Naive thymus-derived CD4-positive, alpha-beta T cell (primary cell): ENCODE measurements at regions not wholly inside any gene's neighbourhood (a gene's known extent, or its start where the extent isn't known, plus 50 kb on each side); places are given as distances from the start of the nearest gene placed in this dataset.
"Not testable (repeated sequence)": the region's sequence is repeated elsewhere in the genome, so short reads cannot be mapped to it uniquely, and the experiment has no call there.

ENCODE experiments used
- ATAC-seq: fragments of 150-1000 bp; cut with Tn5 transposase; 2 replicates; pipeline ENCODE4 v1.10.0; 2021; ENCODE audit warnings: mild to moderate bottlenecking, moderate library complexity
- CTCF ChIA-PET: fragments of 350-600 bp; sonication (Branson Sonifier 250); formaldehyde crosslinking; loops from one replicate; lab custom pipeline; 2021; ENCODE audit warnings: antibody characterized with exemption; lab: Charles Lee
- POLR2A ChIA-PET: fragments of 350-600 bp; sonication (Branson Sonifier 250); formaldehyde crosslinking; loops from one replicate; lab custom pipeline; 2021; ENCODE audit warnings: antibody characterized with exemption, inconsistent platforms; lab: Charles Lee
- DNase-seq, 9 donors: peaks; one replicate each; pipeline versions ENCODE4 v3.0.0 to v3.0.0-alpha.2; 2020 to 2022; ENCODE audit warnings: mixed read lengths in 1 of 9
- H3K27ac ChIP-seq: one replicate; pipeline ENCODE4 v1.7.0; 2013; ENCODE audit warnings: mild to moderate bottlenecking, low read depth, low read length, moderate library complexity
- H3K27me3 ChIP-seq, 2 donors: one replicate each; pipeline ENCODE4 v1.7.0; 2013; ENCODE audit warnings: low read length in 2 of 2, mild to moderate bottlenecking in 2 of 2, moderate library complexity in 2 of 2; ENCODE audit not compliant: control insufficient read depth in 2 of 2, insufficient read depth in 2 of 2
- H3K36me3 ChIP-seq, 3 experiments: 1 replicate in 2 of 3; 2 replicates in 1 of 3; pipeline ENCODE4 v1.7.0; 2013; ENCODE audit warnings: low read length in 3 of 3, mild to moderate bottlenecking in 3 of 3, moderate library complexity in 1 of 3; ENCODE audit not compliant: insufficient read depth in 3 of 3, control insufficient read depth in 2 of 3
- H3K4me1 ChIP-seq, 2 donors: one replicate each; pipeline ENCODE4 v1.7.0; 2013; ENCODE audit warnings: low read length in 2 of 2, mild to moderate bottlenecking in 2 of 2, moderate library complexity in 1 of 2; ENCODE audit not compliant: control insufficient read depth in 2 of 2, insufficient read depth in 2 of 2
- H3K4me3 ChIP-seq: 2 replicates; pipeline ENCODE4 v1.7.0; 2013; ENCODE audit warnings: mild to moderate bottlenecking, low read length
- H3K9me3 ChIP-seq, 3 experiments: 1 replicate in 2 of 3; 2 replicates in 1 of 3; pipeline ENCODE4 v1.7.0; 2013; ENCODE audit warnings: low read length in 3 of 3; ENCODE audit not compliant: control insufficient read depth in 2 of 3
- H3K27ac Mint-ChIP-seq, 9 donors: one replicate each; pipeline ENCODE4 v1.8.0; 2020 to 2022; ENCODE audit warnings: mixed read lengths in 9 of 9, mild to moderate bottlenecking in 8 of 9, moderate library complexity in 5 of 9, inconsistent platforms in 2 of 9
- H3K27me3 Mint-ChIP-seq, 5 donors: one replicate each; pipeline ENCODE4 v1.8.0; 2021 to 2022; ENCODE audit warnings: mixed read lengths in 5 of 5, mild to moderate bottlenecking in 1 of 5
- H3K36me3 Mint-ChIP-seq, 5 donors: one replicate each; pipeline ENCODE4 v1.8.0; 2020 to 2022; ENCODE audit warnings: mixed read lengths in 5 of 5, mild to moderate bottlenecking in 3 of 5, inconsistent platforms in 1 of 5
- H3K4me1 Mint-ChIP-seq, 7 donors: one replicate each; pipeline ENCODE4 v1.8.0; 2020 to 2022; ENCODE audit warnings: mixed read lengths in 7 of 7, mild to moderate bottlenecking in 3 of 7, inconsistent platforms in 1 of 7
- H3K4me3 Mint-ChIP-seq, 10 donors: one replicate each; pipeline ENCODE4 v1.8.0; 2020 to 2022; ENCODE audit warnings: mild to moderate bottlenecking in 10 of 10, mixed read lengths in 10 of 10, moderate library complexity in 6 of 10, inconsistent platforms in 2 of 10
- H3K9me3 Mint-ChIP-seq, 11 donors: one replicate each; pipeline ENCODE4 v1.8.0; 2020 to 2022; ENCODE audit warnings: mixed read lengths in 11 of 11, mild to moderate bottlenecking in 4 of 11, inconsistent platforms in 1 of 11, moderate library complexity in 1 of 11
- intact Hi-C, 2 donors: fragments of 100-400 bp; cut with micrococcal nuclease; formaldehyde crosslinking; loops; one replicate each; pipeline ENCODE4 v1.15.1; 2023

- H3K36me3 Mint-ChIP-seq, intact Hi-C loops, H3K4me1 ChIP-seq, H3K9me3 Mint-ChIP-seq, H3K9me3 ChIP-seq, H3K36me3 ChIP-seq, H3K27ac ChIP-seq, POLR2A ChIA-PET, H3K4me1 Mint-ChIP-seq, H3K27me3 Mint-ChIP-seq, CTCF ChIA-PET, H3K27ac Mint-ChIP-seq, H3K27me3 ChIP-seq, ATAC-seq, H3K4me3 Mint-ChIP-seq, DNase-seq, H3K4me3 ChIP-seq: not testable (repeated sequence)
Observed at GRCh38 chr2:37757456-37757855, 86.0 kb upstream of the CDC42EP3 start.

GRCh38 chr2:37758141-37758601 is 86.7 kb upstream of the CDC42EP3 start:
- CTCF ChIA-PET, DNase-seq, POLR2A ChIA-PET: not testable (repeated sequence)

GRCh38 chr2:37759989-37760388 is 88.5 kb upstream of the CDC42EP3 start:
- H3K9me3 ChIP-seq, DNase-seq, H3K36me3 Mint-ChIP-seq, H3K9me3 Mint-ChIP-seq, H3K4me1 ChIP-seq, H3K4me3 Mint-ChIP-seq, H3K27ac ChIP-seq, CTCF ChIA-PET, intact Hi-C loops, H3K27me3 ChIP-seq, H3K4me1 Mint-ChIP-seq, ATAC-seq, H3K27ac Mint-ChIP-seq, H3K36me3 ChIP-seq, H3K4me3 ChIP-seq: not testable (repeated sequence)
- POLR2A ChIA-PET: interaction anchor here (0.6 kb wide), 1 partner anchor 29 kb away, joined by 4 read pairs; no protein-coding TSS in a partner anchor
- peaks cover 0 to 10% (median 0%) of the 10 kb centered on the region in 5 donors for H3K27me3 Mint-ChIP-seq

More at GRCh38 chr2:37758141-37758601, 86.7 kb upstream of the CDC42EP3 start:
- H3K27me3 ChIP-seq, H3K9me3 Mint-ChIP-seq, H3K9me3 ChIP-seq, intact Hi-C loops, H3K27ac ChIP-seq, H3K4me3 ChIP-seq, H3K36me3 ChIP-seq, H3K4me1 ChIP-seq, H3K4me3 Mint-ChIP-seq, H3K36me3 Mint-ChIP-seq, ATAC-seq, H3K4me1 Mint-ChIP-seq: not testable (repeated sequence)
- Mint-ChIP-seq H3K27ac (peak overlapping the region in 1 of 9 donors; percentile 33), H3K27me3 (peaks cover 0 to 10% (median 0%) of the 10 kb centered on the region in 5 donors)

GRCh38 chr2:37760471-37760870 is 89.0 kb upstream of the CDC42EP3 start:
- peaks cover 0 to 6% (median 0%) of the 10 kb centered on the region in 11 donors for H3K9me3 Mint-ChIP-seq
- H3K36me3 ChIP-seq: no peaks in the 10 kb centered on the region
- ATAC-seq (no peak), DNase-seq (no peak)
- H3K4me3 Mint-ChIP-seq: no peak overlapping the region
- H3K4me3 ChIP-seq: no peak overlapping the region
- no peaks in the 10 kb centered on the region for H3K9me3 ChIP-seq
- ChIA-PET POLR2A (no interaction called here), CTCF (no interaction called here)
- peaks cover 0 to 10% (median 0%) of the 10 kb centered on the region in 5 donors for H3K27me3 Mint-ChIP-seq
- intact Hi-C loops: no loop called here
- H3K27me3 ChIP-seq: no peaks in the 10 kb centered on the region
- peaks cover 0 to 4% (median 2%) of the 10 kb centered on the region in 7 donors for H3K4me1 Mint-ChIP-seq
- H3K27ac Mint-ChIP-seq: no peak overlapping the region
- no peaks in the 10 kb centered on the region for H3K4me1 ChIP-seq
- no peaks in the 10 kb centered on the region for H3K36me3 Mint-ChIP-seq
- H3K27ac ChIP-seq: no peak overlapping the region

GRCh38 chr2:37762281-37762680 is 90.8 kb upstream of the CDC42EP3 start:
- H3K4me3 ChIP-seq, H3K27me3 ChIP-seq, POLR2A ChIA-PET, H3K9me3 Mint-ChIP-seq, H3K4me3 Mint-ChIP-seq, H3K36me3 Mint-ChIP-seq, H3K27ac ChIP-seq, intact Hi-C loops, H3K4me1 ChIP-seq, H3K36me3 ChIP-seq, H3K4me1 Mint-ChIP-seq, DNase-seq, H3K9me3 ChIP-seq, H3K27ac Mint-ChIP-seq: not testable (repeated sequence)
- peak; percentile 49 for ATAC-seq
- peaks cover 0 to 13% (median 0%) of the 10 kb centered on the region in 5 donors for H3K27me3 Mint-ChIP-seq
- CTCF ChIA-PET: interaction anchor here (0.5 kb wide), 1 partner anchor 10 kb away, joined by 4 read pairs; no protein-coding TSS in a partner anchor

- Mint-ChIP-seq H3K4me1 (peaks cover 0 to 9% (median 2%) of the 10 kb centered on the region in 7 donors), H3K27me3 (peaks cover 0 to 13% (median 0%) of the 10 kb centered on the region in 5 donors), H3K9me3 (peaks cover 0 to 11% (median 3%) of the 10 kb centered on the region in 11 donors), H3K27ac (no peak overlapping the region), H3K4me3 (no peak overlapping the region), H3K36me3 (peaks cover 0 to 4% (median 0%) of the 10 kb centered on the region in 5 donors)
- intact Hi-C loops: no loop called here
- ChIA-PET CTCF (no interaction called here), POLR2A (interaction anchor here (1.1 kb wide), 1 partner anchor 93 kb away, joined by 3 read pairs; no protein-coding TSS in a partner anchor)
- H3K4me3 ChIP-seq: no peak overlapping the region
- no peaks in the 10 kb centered on the region for H3K4me1 ChIP-seq
- DNase-seq (no peak), ATAC-seq (no peak)
- no peak overlapping the region for H3K27ac ChIP-seq
- no peaks in the 10 kb centered on the region for H3K27me3 ChIP-seq
- no peaks in the 10 kb centered on the region for H3K9me3 ChIP-seq
- H3K36me3 ChIP-seq: no peaks in the 10 kb centered on the region
Observed at GRCh38 chr2:37764739-37765138, 93.3 kb upstream of the CDC42EP3 start.

GRCh38 chr2:37766106-37766505 is 94.7 kb upstream of the CDC42EP3 start:
- Histone ChIP-seq H3K9me3 (no peaks in the 10 kb centered on the region), H3K27ac (no peak overlapping the region), H3K36me3 (no peaks in the 10 kb centered on the region), H3K4me3 (no peak overlapping the region), H3K27me3 (no peaks in the 10 kb centered on the region), H3K4me1 (no peaks in the 10 kb centered on the region)
- ChIA-PET POLR2A (no interaction called here), CTCF (no interaction called here)
- intact Hi-C loops: no loop called here
- ATAC-seq: no peak
- Mint-ChIP-seq H3K27ac (no peak overlapping the region), H3K4me1 (peaks cover 0 to 9% (median 2%) of the 10 kb centered on the region in 7 donors), H3K27me3 (peaks cover 0 to 13% (median 0%) of the 10 kb centered on the region in 5 donors), H3K9me3 (peaks cover 0 to 15% (median 3%) of the 10 kb centered on the region in 11 donors), H3K4me3 (no peak overlapping the region), H3K36me3 (peaks cover 0 to 4% (median 0%) of the 10 kb centered on the region in 5 donors)
- no peak for DNase-seq
